OCI-LY7 (cell line): ENCODE measurements at regions not wholly inside any gene's neighbourhood (a gene's known extent, or its start where the extent isn't known, plus 50 kb on each side); places are given as distances from the start of the nearest gene placed in this dataset.
"Not testable (repeated sequence)": the region's sequence is repeated elsewhere in the genome, so short reads cannot be mapped to it uniquely, and the experiment has no call there.

ENCODE experiments used
- BruUV-seq: library from RNA; stranded (reverse); fragments of 400-500 nt; replicated peaks from 2 replicates; lab custom pipeline; 2021; lab: Mats Ljungman, UMichigan
- CTCF ChIA-PET: fragments of 300-600 bp; sonication (Branson Sonifier 250); formaldehyde crosslinking; loops from one replicate; lab custom pipeline; 2022; ENCODE audit warnings: antibody characterized with exemption; ENCODE audit not compliant: unreplicated experiment; lab: Charles Lee
- POLR2A ChIA-PET: fragments of 300-600 bp; sonication (Branson Sonifier 250); formaldehyde crosslinking; loops from one replicate; lab custom pipeline; 2022; ENCODE audit warnings: antibody characterized with exemption; lab: Charles Lee
- DNase-seq: peaks from one replicate; pipeline ENCODE4 v3.0.0-alpha.2; 2015; ENCODE audit warnings: low spot score
- H2AFZ ChIP-seq: fragments of 200-600 bp; sonication (generic), shearing (Covaris generic); 2 replicates; pipeline ENCODE4 v1.6.1; 2014; ENCODE audit warnings: mild to moderate bottlenecking, antibody characterized with exemption, low read length, moderate library complexity
- H3K27ac ChIP-seq: fragments of 200-600 bp; sonication (generic); 2 replicates; pipeline ENCODE4 v1.5.1; 2014; ENCODE audit warnings: mixed run types, low read depth, mild to moderate bottlenecking, moderate library complexity, low read length, inconsistent platforms; ENCODE audit not compliant: poor library complexity, severe bottlenecking
- H3K36me3 ChIP-seq: fragments of 200-600 bp; sonication (generic); 2 replicates; pipeline ENCODE4 v1.6.1; 2014; ENCODE audit warnings: mild to moderate bottlenecking, antibody characterized with exemption, low read length, moderate library complexity, mixed read lengths; ENCODE audit not compliant: insufficient read depth
- H3K4me1 ChIP-seq: fragments of 200-600 bp; sonication (generic); 2 replicates; pipeline ENCODE4 v1.5.1; 2014; ENCODE audit warnings: mild to moderate bottlenecking, low read length; ENCODE audit not compliant: insufficient read depth, poor library complexity, severe bottlenecking
- H3K4me2 ChIP-seq: fragments of 200-600 bp; sonication (generic); 2 replicates; pipeline ENCODE4 v1.6.1; 2014; ENCODE audit warnings: mild to moderate bottlenecking, low read length
- H3K4me3 ChIP-seq: fragments of 200-600 bp; sonication (generic); 2 replicates; pipeline ENCODE4 v1.5.1; 2014; ENCODE audit warnings: mild to moderate bottlenecking, low read depth, low read length; ENCODE audit not compliant: poor library complexity, severe bottlenecking
- H3K79me2 ChIP-seq: fragments of 200-600 bp; sonication (generic); 2 replicates; pipeline ENCODE4 v1.6.1; 2016; ENCODE audit warnings: low read depth, mild to moderate bottlenecking, low read length, moderate library complexity, mixed read lengths; ENCODE audit not compliant: insufficient read depth
- H3K9me2 ChIP-seq: fragments of 200-600 bp; sonication (generic); 2 replicates; pipeline ENCODE4 v1.6.1; 2016; ENCODE audit warnings: mild to moderate bottlenecking, low read length, mixed read lengths; ENCODE audit not compliant: insufficient read depth
- H3K9me3 ChIP-seq: fragments of 200-600 bp; sonication (generic); 2 replicates; pipeline ENCODE4 v1.6.1; 2014; ENCODE audit warnings: mild to moderate bottlenecking, mixed run types, low read length, mixed read lengths
- H4K20me1 ChIP-seq: fragments of 200-600 bp; sonication (generic); 2 replicates; pipeline ENCODE4 v1.6.1; 2014; ENCODE audit warnings: mild to moderate bottlenecking, antibody characterized with exemption, low read length, moderate library complexity, mixed read lengths; ENCODE audit not compliant: insufficient read depth
- EZH2phosphoT487 ChIP-seq: fragments of 200-600 bp; sonication (generic); IDR thresholded peaks from 2 replicates; pipeline ENCODE4 v1.6.1; 2018; ENCODE audit warnings: low read depth, borderline replicate concordance, mild to moderate bottlenecking, mixed run types, antibody characterized with exemption, low read length, moderate library complexity, mixed read lengths
- intact Hi-C: fragments of 100-400 bp; cut with micrococcal nuclease; formaldehyde crosslinking; loops from one replicate; pipeline ENCODE4 v1.10.0; 2022; ENCODE audit not compliant: unreplicated experiment
- TF ChIP-seq, protein P1 (sequence below): fragments of 200-600 bp; sonication (generic); conservative IDR thresholded peaks from 2 replicates; pipeline ENCODE4 v1.5.1; 2014; ENCODE audit warnings: mild to moderate bottlenecking, antibody characterized with exemption, low read length, moderate library complexity, mixed read lengths

- H3K4me1 ChIP-seq, POLR2A ChIA-PET, H3K79me2 ChIP-seq, H3K27ac ChIP-seq, CTCF ChIA-PET, H3K9me3 ChIP-seq, H3K4me2 ChIP-seq, intact Hi-C loops, H2AFZ ChIP-seq, H4K20me1 ChIP-seq, H3K36me3 ChIP-seq, H3K9me2 ChIP-seq, BruUV-seq, DNase-seq, H3K4me3 ChIP-seq: not testable (repeated sequence)
Observed at GRCh38 chr12:131268571-131268970, 314.9 kb downstream of the ADGRD1 start.

- no TSS peak for BruUV-seq
- Histone ChIP-seq H3K4me1 (no peaks in the 10 kb centered on the region), H3K79me2 (no peaks in the 10 kb centered on the region), H3K27ac (no peak overlapping the region), H2AFZ (no peak overlapping the region), H3K4me2 (no peak overlapping the region), H3K4me3 (no peak overlapping the region), H3K9me2 (no peaks in the 10 kb centered on the region), H3K9me3 (no peaks in the 10 kb centered on the region), H4K20me1 (no peaks in the 10 kb centered on the region), H3K36me3 (no peaks in the 10 kb centered on the region)
- CTCF ChIA-PET: no interaction called here
- POLR2A ChIA-PET: no interaction called here
- TF ChIP-seq EZH2phosphoT487: no peak
- TF ChIP-seq, protein P1, sequence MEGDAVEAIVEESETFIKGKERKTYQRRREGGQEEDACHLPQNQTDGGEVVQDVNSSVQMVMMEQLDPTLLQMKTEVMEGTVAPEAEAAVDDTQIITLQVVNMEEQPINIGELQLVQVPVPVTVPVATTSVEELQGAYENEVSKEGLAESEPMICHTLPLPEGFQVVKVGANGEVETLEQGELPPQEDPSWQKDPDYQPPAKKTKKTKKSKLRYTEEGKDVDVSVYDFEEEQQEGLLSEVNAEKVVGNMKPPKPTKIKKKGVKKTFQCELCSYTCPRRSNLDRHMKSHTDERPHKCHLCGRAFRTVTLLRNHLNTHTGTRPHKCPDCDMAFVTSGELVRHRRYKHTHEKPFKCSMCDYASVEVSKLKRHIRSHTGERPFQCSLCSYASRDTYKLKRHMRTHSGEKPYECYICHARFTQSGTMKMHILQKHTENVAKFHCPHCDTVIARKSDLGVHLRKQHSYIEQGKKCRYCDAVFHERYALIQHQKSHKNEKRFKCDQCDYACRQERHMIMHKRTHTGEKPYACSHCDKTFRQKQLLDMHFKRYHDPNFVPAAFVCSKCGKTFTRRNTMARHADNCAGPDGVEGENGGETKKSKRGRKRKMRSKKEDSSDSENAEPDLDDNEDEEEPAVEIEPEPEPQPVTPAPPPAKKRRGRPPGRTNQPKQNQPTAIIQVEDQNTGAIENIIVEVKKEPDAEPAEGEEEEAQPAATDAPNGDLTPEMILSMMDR: no peak
- intact Hi-C loops: no loop called here
- DNase-seq: no peak
Observed at GRCh38 chr12:131269551-131269950, 315.8 kb downstream of the ADGRD1 start.

DNA sequence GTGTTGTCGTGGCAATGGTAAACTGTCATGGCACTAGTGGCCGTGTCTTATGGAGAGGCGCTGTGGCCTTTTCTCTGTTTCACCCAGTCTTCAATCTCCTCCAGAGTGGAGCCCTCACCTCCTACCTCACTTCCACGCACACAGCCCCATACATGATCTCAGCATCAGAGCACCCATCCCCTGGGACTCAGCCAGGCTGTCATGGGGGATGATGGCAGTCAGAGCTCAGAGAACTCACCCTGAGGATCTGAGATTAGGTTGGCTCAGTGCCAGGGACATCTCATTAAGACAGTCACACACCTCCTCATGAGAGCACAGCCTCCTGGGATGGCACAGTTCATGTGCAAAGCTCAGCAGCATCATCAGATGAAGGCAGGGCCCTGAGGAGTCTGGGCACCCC is 316.3 kb downstream of the ADGRD1 start:
- H3K4me1 ChIP-seq, H3K79me2 ChIP-seq, POLR2A ChIA-PET, DNase-seq, CTCF ChIA-PET, H2AFZ ChIP-seq, intact Hi-C loops, H3K4me3 ChIP-seq, BruUV-seq, H3K36me3 ChIP-seq, H3K4me2 ChIP-seq, H3K9me2 ChIP-seq, H3K9me3 ChIP-seq, H4K20me1 ChIP-seq, H3K27ac ChIP-seq: not testable (repeated sequence)

DNA sequence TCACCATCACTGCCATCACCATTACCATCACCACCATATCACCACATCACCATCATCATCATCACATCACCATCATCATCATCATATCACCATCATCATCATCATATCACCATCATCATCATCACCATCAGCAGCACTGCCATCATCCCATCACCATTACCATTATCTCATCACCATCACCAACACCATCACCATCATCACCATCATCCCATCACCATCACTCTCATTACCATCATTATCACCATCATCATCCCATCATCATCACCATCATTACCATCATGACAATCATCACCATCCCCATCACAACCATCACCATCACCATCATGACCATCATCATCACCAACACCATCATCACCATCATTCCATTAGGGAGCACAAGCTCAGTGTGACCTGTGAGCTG is 318.0 kb downstream of the ADGRD1 start:
- DNase-seq: no peak
- BruUV-seq: no TSS peak
- Histone ChIP-seq H2AFZ (no peak overlapping the region), H3K4me1 (no peaks in the 10 kb centered on the region), H4K20me1 (no peaks in the 10 kb centered on the region), H3K9me2 (no peaks in the 10 kb centered on the region), H3K36me3 (no peaks in the 10 kb centered on the region), H3K79me2 (no peaks in the 10 kb centered on the region), H3K4me3 (no peak overlapping the region), H3K9me3 (no peaks in the 10 kb centered on the region), H3K27ac (no peak overlapping the region), H3K4me2 (no peak overlapping the region)
- intact Hi-C loops: no loop called here
- TF ChIP-seq, protein P1: no peak
- TF ChIP-seq EZH2phosphoT487: no peak
- POLR2A ChIA-PET: no interaction called here
- CTCF ChIA-PET: no interaction called here

GRCh38 chr12:131272283-131272814 is 318.6 kb downstream of the ADGRD1 start:
- H3K4me2 ChIP-seq, POLR2A ChIA-PET, intact Hi-C loops, H3K36me3 ChIP-seq, CTCF ChIA-PET, BruUV-seq, H3K4me3 ChIP-seq, H2AFZ ChIP-seq, DNase-seq, H3K9me2 ChIP-seq, H4K20me1 ChIP-seq, H3K79me2 ChIP-seq, H3K9me3 ChIP-seq, H3K27ac ChIP-seq, H3K4me1 ChIP-seq: not testable (repeated sequence)
